ENCODE measurements at regions not wholly inside any gene's neighbourhood (a gene's known extent, or its start where the extent isn't known, plus 50 kb on each side); places are given as distances from the start of the nearest gene placed in this dataset.

- TF ChIP-seq TBP (IDR thresholded peaks at IDR 0.05; ENCODE audit: low read depth, low read length): no peak
- TF ChIP-seq ATF3 (IDR thresholded peaks at IDR 0.05; ENCODE audit: insufficient read depth, low read depth, low read length): no peak
- TF ChIP-seq RBBP5 (IDR thresholded peaks at IDR 0.05; ENCODE audit: borderline replicate concordance, low read depth, low read length): no peak
- no peak for TF ChIP-seq CHD7 (IDR thresholded peaks at IDR 0.05; ENCODE audit: insufficient replicate concordance, low read length)
Measured at GRCh38 chr6:53433261-53433950, 84.7 kb upstream of the ELOVL5 start (continued).

Data from H1 (cell line).